ENCODE measurements at regions not wholly inside any gene's neighbourhood (a gene's known extent, or its start where the extent isn't known, plus 50 kb on each side); places are given as distances from the start of the nearest gene placed in this dataset.
"Not testable (repeated sequence)": the region's sequence is repeated elsewhere in the genome, so short reads cannot be mapped to it uniquely, and the experiment has no call there.

GRCh38 chr14:105941226-105942166 lies 415.1 kb downstream of the TMEM121 start:
- DNase-seq (ENCODE audit: low read depth) (no peak), FAIRE-seq (no peak)
- no peak overlapping the region for H3K4me3 Mint-ChIP-seq (ENCODE audit: unreplicated experiment)
- no peak for TF ChIP-seq EZH2 (IDR thresholded peaks at IDR 0.05; ENCODE audit: insufficient read depth, low read length)
- TF ChIP-seq CTCF (IDR thresholded peaks at IDR 0.05; ENCODE audit: insufficient read depth, low read depth, low read length): no peak
- H3K4me1 Mint-ChIP-seq (ENCODE audit: low read depth, unreplicated experiment): no peaks in the 10 kb centered on the region
- H3K27ac Mint-ChIP-seq (ENCODE audit: unreplicated experiment): no peak overlapping the region
- H4K20me1 ChIP-seq (ENCODE audit: insufficient read depth, low read length): no peaks in the 10 kb centered on the region
- peaks cover 18% of the 10 kb centered on the region for H3K9me3 ChIP-seq (ENCODE audit: insufficient read depth, low read depth, low read length)
- H3K79me2 ChIP-seq (ENCODE audit: insufficient read depth, low read length): no peaks in the 10 kb centered on the region
- H2AFZ ChIP-seq (ENCODE audit: low read depth, low read length): no peak overlapping the region
- H3K9me3 Mint-ChIP-seq (ENCODE audit: unreplicated experiment): peaks cover 11% of the 10 kb centered on the region
- H3K4me3 ChIP-seq (ENCODE audit: insufficient read depth, low read depth, low read length): no peak overlapping the region
- H3K36me3 Mint-ChIP-seq (ENCODE audit: low read depth, unreplicated experiment): no peaks in the 10 kb centered on the region
- no peaks in the 10 kb centered on the region for H3K27me3 Mint-ChIP-seq (ENCODE audit: low read depth, unreplicated experiment)
- H3K4me2 ChIP-seq (ENCODE audit: low read length): no peak overlapping the region
- H3K36me3 ChIP-seq (ENCODE audit: insufficient read depth, low read length): no peaks in the 10 kb centered on the region
- H3K9ac ChIP-seq (ENCODE audit: low read length): no peak overlapping the region
- H3K27ac ChIP-seq (ENCODE audit: low read depth, low read length): no peak overlapping the region
- no peaks in the 10 kb centered on the region for H3K4me1 ChIP-seq (ENCODE audit: insufficient read depth, low read length)
- H3K27me3 ChIP-seq (ENCODE audit: insufficient read depth, low read length): no peaks in the 10 kb centered on the region

GRCh38 chr14:105942725-105943124 lies 416.3 kb downstream of the TMEM121 start:
- H3K4me3 Mint-ChIP-seq (ENCODE audit: unreplicated experiment); H3K9me3 Mint-ChIP-seq (ENCODE audit: unreplicated experiment); H3K79me2 ChIP-seq (ENCODE audit: insufficient read depth, low read length); H3K27ac Mint-ChIP-seq (ENCODE audit: unreplicated experiment); H3K27ac ChIP-seq (ENCODE audit: low read depth, low read length); H3K27me3 Mint-ChIP-seq (ENCODE audit: low read depth, unreplicated experiment); H3K4me3 ChIP-seq (ENCODE audit: insufficient read depth, low read depth, low read length); H3K36me3 Mint-ChIP-seq (ENCODE audit: low read depth, unreplicated experiment); H3K9ac ChIP-seq (ENCODE audit: low read length); H3K4me2 ChIP-seq (ENCODE audit: low read length); H3K4me1 ChIP-seq (ENCODE audit: insufficient read depth, low read length); H2AFZ ChIP-seq (ENCODE audit: low read depth, low read length); H3K4me1 Mint-ChIP-seq (ENCODE audit: low read depth, unreplicated experiment); H4K20me1 ChIP-seq (ENCODE audit: insufficient read depth, low read length); H3K27me3 ChIP-seq (ENCODE audit: insufficient read depth, low read length); H3K36me3 ChIP-seq (ENCODE audit: insufficient read depth, low read length); DNase-seq (ENCODE audit: low read depth); FAIRE-seq: not testable (repeated sequence)
- H3K9me3 ChIP-seq (ENCODE audit: insufficient read depth, low read depth, low read length): peaks cover 22% of the 10 kb centered on the region

- DNase-seq (ENCODE audit: low read depth) (no peak), FAIRE-seq (no peak)
- H3K27ac Mint-ChIP-seq (ENCODE audit: unreplicated experiment): no peak overlapping the region
- Histone ChIP-seq H3K9ac (ENCODE audit: low read length) (no peak overlapping the region), H3K36me3 (ENCODE audit: insufficient read depth, low read length) (no peaks in the 10 kb centered on the region), H3K79me2 (ENCODE audit: insufficient read depth, low read length) (no peaks in the 10 kb centered on the region), H3K27me3 (ENCODE audit: insufficient read depth, low read length) (no peaks in the 10 kb centered on the region), H3K4me3 (ENCODE audit: insufficient read depth, low read depth, low read length) (no peak overlapping the region), H3K9me3 (ENCODE audit: insufficient read depth, low read depth, low read length) (peaks cover 18% of the 10 kb centered on the region), H3K27ac (ENCODE audit: low read depth, low read length) (no peak overlapping the region), H4K20me1 (ENCODE audit: insufficient read depth, low read length) (no peaks in the 10 kb centered on the region), H2AFZ (ENCODE audit: low read depth, low read length) (no peak overlapping the region), H3K4me1 (ENCODE audit: insufficient read depth, low read length) (no peaks in the 10 kb centered on the region), H3K4me2 (ENCODE audit: low read length) (no peak overlapping the region)
- no peaks in the 10 kb centered on the region for H3K4me1 Mint-ChIP-seq (ENCODE audit: low read depth, unreplicated experiment)
- no peaks in the 10 kb centered on the region for H3K36me3 Mint-ChIP-seq (ENCODE audit: low read depth, unreplicated experiment)
- no peak overlapping the region for H3K4me3 Mint-ChIP-seq (ENCODE audit: unreplicated experiment)
- H3K9me3 Mint-ChIP-seq (ENCODE audit: unreplicated experiment): peaks cover 13% of the 10 kb centered on the region
- no peaks in the 10 kb centered on the region for H3K27me3 Mint-ChIP-seq (ENCODE audit: low read depth, unreplicated experiment)
- TF ChIP-seq CTCF (IDR thresholded peaks at IDR 0.05; ENCODE audit: insufficient read depth, low read depth, low read length) (no peak), EZH2 (IDR thresholded peaks at IDR 0.05; ENCODE audit: insufficient read depth, low read length) (no peak)
Measured at GRCh38 chr14:105943973-105944602, 417.7 kb downstream of the TMEM121 start.
